CD4-positive, alpha-beta memory T cell (primary cell): ENCODE measurements at regions not wholly inside any gene's neighbourhood (a gene's known extent, or its start where the extent isn't known, plus 50 kb on each side); places are given as distances from the start of the nearest gene placed in this dataset.

Source experiments
- CTCF ChIA-PET: fragments of 350-600 bp; sonication (Branson Sonifier 250); formaldehyde crosslinking; loops from one replicate; lab custom pipeline; 2021; ENCODE audit warnings: inconsistent platforms; ENCODE audit not compliant: partially characterized antibody; lab: Charles Lee
- POLR2A ChIA-PET: fragments of 350-600 bp; sonication (Branson Sonifier 250); formaldehyde crosslinking; loops from one replicate; lab custom pipeline; 2021; ENCODE audit not compliant: partially characterized antibody; lab: Charles Lee
- DNase-seq, 5 donors: peaks; one replicate each; pipeline versions ENCODE4 v3.0.0 to v3.0.0-alpha.2; 2020 to 2022; ENCODE audit warnings: mixed read lengths in 1 of 5
- H3K27ac ChIP-seq: one replicate; pipeline ENCODE4 v1.7.0; 2013; ENCODE audit warnings: low read depth, low read length
- H3K27me3 ChIP-seq: 2 replicates; pipeline ENCODE4 v1.7.0; 2013; ENCODE audit warnings: mild to moderate bottlenecking, low read length, moderate library complexity; ENCODE audit not compliant: insufficient read depth
- H3K36me3 ChIP-seq: 2 replicates; pipeline ENCODE4 v1.7.0; 2013; ENCODE audit warnings: mild to moderate bottlenecking, low read length, moderate library complexity; ENCODE audit not compliant: insufficient read depth
- H3K4me1 ChIP-seq: 2 replicates; pipeline ENCODE4 v1.7.0; 2013; ENCODE audit warnings: mild to moderate bottlenecking, low read length, moderate library complexity; ENCODE audit not compliant: insufficient read depth
- H3K4me3 ChIP-seq, 2 donors: one replicate each; pipeline ENCODE4 v1.7.0; 2013; ENCODE audit warnings: low read length in 2 of 2, mild to moderate bottlenecking in 1 of 2
- H3K9me3 ChIP-seq, 2 donors: one replicate each; pipeline ENCODE4 v1.7.0; 2013; ENCODE audit warnings: low read length in 2 of 2, control low read depth in 1 of 2; ENCODE audit not compliant: control insufficient read depth in 1 of 2
- H3K27ac Mint-ChIP-seq, 7 donors: one replicate each; pipeline ENCODE4 v1.8.0; 2020 to 2021; ENCODE audit warnings: mixed read lengths in 7 of 7, mild to moderate bottlenecking in 6 of 7, inconsistent platforms in 3 of 7, moderate library complexity in 3 of 7
- H3K27me3 Mint-ChIP-seq, 2 donors: one replicate each; pipeline ENCODE4 v1.8.0; 2020 to 2021; ENCODE audit warnings: mixed read lengths in 2 of 2
- H3K36me3 Mint-ChIP-seq, 2 donors: one replicate each; pipeline ENCODE4 v1.8.0; 2020 to 2021; ENCODE audit warnings: mixed read lengths in 2 of 2, inconsistent platforms in 1 of 2, mild to moderate bottlenecking in 1 of 2
- H3K4me1 Mint-ChIP-seq, 4 donors: one replicate each; pipeline ENCODE4 v1.8.0; 2020 to 2021; ENCODE audit warnings: mixed read lengths in 4 of 4, mild to moderate bottlenecking in 1 of 4
- H3K4me3 Mint-ChIP-seq, 8 donors: one replicate each; pipeline ENCODE4 v1.8.0; 2020 to 2021; ENCODE audit warnings: mixed read lengths in 8 of 8, mild to moderate bottlenecking in 7 of 8, moderate library complexity in 6 of 8, inconsistent platforms in 3 of 8
- H3K9me3 Mint-ChIP-seq, 8 donors: one replicate each; pipeline ENCODE4 v1.8.0; 2020 to 2021; ENCODE audit warnings: mixed read lengths in 8 of 8, mild to moderate bottlenecking in 5 of 8, inconsistent platforms in 3 of 8, moderate library complexity in 1 of 8
- intact Hi-C: fragments of 100-400 bp; cut with micrococcal nuclease; formaldehyde crosslinking; loops from one replicate; pipeline ENCODE4 v1.15.1; 2023

- POLR2A ChIA-PET, result no interaction called here
- H3K27me3 Mint-ChIP-seq, result no peaks in the 10 kb centered on the region
- CTCF ChIA-PET, result no interaction called here
- H3K36me3 Mint-ChIP-seq, result no peaks in the 10 kb centered on the region
- no peak overlapping the region for H3K27ac Mint-ChIP-seq
- no peak for DNase-seq
- peaks cover 4 to 27% (median 19%) of the 10 kb centered on the region in 8 donors for H3K9me3 Mint-ChIP-seq
- H3K4me1 ChIP-seq, result no peaks in the 10 kb centered on the region
- no peak overlapping the region for H3K4me3 ChIP-seq
- H3K4me1 Mint-ChIP-seq, result no peaks in the 10 kb centered on the region
- no peaks in the 10 kb centered on the region for H3K27me3 ChIP-seq
- H3K4me3 Mint-ChIP-seq, result no peak overlapping the region
- H3K9me3 ChIP-seq, result peaks cover 0 to 3% of the 10 kb centered on the region in 2 donors
- no peak overlapping the region for H3K27ac ChIP-seq
- no peaks in the 10 kb centered on the region for H3K36me3 ChIP-seq
- intact Hi-C loops, result no loop called here
Measured at GRCh38 chr9:106420511-106420944, 442.4 kb upstream of the ZNF462 start.

GRCh38 chr9:106421772-106422171 lies 441.2 kb upstream of the ZNF462 start:
- Histone ChIP-seq H3K27ac (no peak overlapping the region), H3K27me3 (no peaks in the 10 kb centered on the region), H3K4me3 (no peak overlapping the region), H3K4me1 (no peaks in the 10 kb centered on the region), H3K36me3 (no peaks in the 10 kb centered on the region), H3K9me3 (peaks cover 0 to 3% of the 10 kb centered on the region in 2 donors)
- Mint-ChIP-seq H3K9me3 (peaks cover 4 to 24% (median 16%) of the 10 kb centered on the region in 8 donors), H3K27me3 (no peaks in the 10 kb centered on the region), H3K36me3 (no peaks in the 10 kb centered on the region), H3K4me3 (no peak overlapping the region), H3K27ac (no peak overlapping the region), H3K4me1 (no peaks in the 10 kb centered on the region)
- POLR2A ChIA-PET, result no interaction called here
- CTCF ChIA-PET, result no interaction called here
- intact Hi-C loops, result no loop called here
- no peak for DNase-seq

DNA sequence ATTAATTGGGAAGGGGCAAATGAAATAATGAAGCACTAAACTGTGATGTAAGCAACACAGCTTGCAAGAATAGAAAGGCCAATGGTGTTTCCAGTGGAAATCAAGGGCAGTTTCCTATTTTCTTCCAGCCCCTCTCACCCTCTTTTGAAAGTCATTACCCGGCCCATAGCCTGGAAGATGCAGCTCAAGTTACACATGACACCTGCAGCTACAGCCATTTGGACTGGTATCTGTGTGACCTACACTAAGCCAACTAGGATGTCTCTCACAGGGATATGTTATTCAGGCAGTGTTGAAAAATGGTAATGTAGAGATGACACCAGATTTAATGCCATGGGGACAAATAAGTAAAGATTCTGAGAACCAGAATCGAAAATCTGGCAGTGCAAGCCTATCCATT lies 439.4 kb upstream of the ZNF462 start:
- Histone ChIP-seq H3K27ac (no peak overlapping the region), H3K9me3 (no peaks in the 10 kb centered on the region), H3K4me3 (no peak overlapping the region), H3K4me1 (no peaks in the 10 kb centered on the region), H3K36me3 (no peaks in the 10 kb centered on the region), H3K27me3 (no peaks in the 10 kb centered on the region)
- Mint-ChIP-seq H3K4me3 (no peak overlapping the region), H3K36me3 (no peaks in the 10 kb centered on the region), H3K27me3 (no peaks in the 10 kb centered on the region), H3K4me1 (no peaks in the 10 kb centered on the region), H3K9me3 (peaks cover 0 to 23% (median 12%) of the 10 kb centered on the region in 8 donors), H3K27ac (no peak overlapping the region)
- no peak for DNase-seq
- intact Hi-C loops, result no loop called here
- ChIA-PET POLR2A (no interaction called here), CTCF (no interaction called here)

DNA sequence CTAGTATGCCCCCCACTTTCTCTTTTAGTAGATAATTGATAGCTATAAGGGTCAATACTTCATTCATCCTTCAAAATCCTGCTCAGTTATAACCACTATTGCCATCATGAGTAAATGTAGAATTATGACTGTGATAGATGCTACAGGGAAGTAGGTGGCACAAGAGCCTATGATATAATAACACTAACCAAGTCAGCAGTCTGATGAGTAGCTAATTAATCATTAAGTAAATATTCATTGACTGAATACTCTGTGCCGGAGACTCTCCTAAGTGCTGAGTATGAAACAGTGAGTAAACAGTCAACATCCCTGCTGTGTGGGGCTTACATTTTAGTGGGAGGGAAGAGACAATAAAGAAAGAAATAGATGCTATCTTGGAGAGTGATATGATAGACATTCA lies 430.3 kb upstream of the ZNF462 start:
- Mint-ChIP-seq H3K4me3 (no peak overlapping the region), H3K27ac (no peak overlapping the region), H3K9me3 (peaks cover 4 to 21% (median 11%) of the 10 kb centered on the region in 8 donors), H3K4me1 (no peaks in the 10 kb centered on the region), H3K27me3 (no peaks in the 10 kb centered on the region), H3K36me3 (no peaks in the 10 kb centered on the region)
- Histone ChIP-seq H3K4me3 (no peak overlapping the region), H3K36me3 (no peaks in the 10 kb centered on the region), H3K9me3 (no peaks in the 10 kb centered on the region), H3K27ac (no peak overlapping the region), H3K4me1 (no peaks in the 10 kb centered on the region), H3K27me3 (no peaks in the 10 kb centered on the region)
- CTCF ChIA-PET, result no interaction called here
- intact Hi-C loops, result no loop called here
- POLR2A ChIA-PET, result no interaction called here
- no peak for DNase-seq

DNA sequence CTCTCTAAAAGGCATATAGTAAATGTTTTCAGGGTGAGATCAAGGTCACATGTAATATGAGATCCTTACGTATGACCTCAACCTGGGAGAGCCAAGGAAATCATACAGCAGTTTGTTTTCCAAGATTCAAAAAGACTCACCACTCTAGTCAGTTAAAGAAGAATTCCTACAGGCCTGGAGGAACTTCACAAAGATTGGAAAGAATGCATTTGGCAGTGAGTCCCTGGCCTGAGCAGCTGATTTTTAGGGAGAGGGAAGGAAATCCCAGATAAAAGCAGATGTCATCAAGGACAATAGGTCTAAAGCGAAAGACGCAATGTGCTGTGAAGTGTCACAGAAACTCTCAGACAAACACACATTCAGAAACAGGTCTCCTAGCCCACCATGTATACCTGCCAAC lies 424.0 kb upstream of the ZNF462 start:
- Mint-ChIP-seq H3K9me3 (peaks cover 0 to 29% (median 16%) of the 10 kb centered on the region in 8 donors), H3K27ac (no peak overlapping the region), H3K4me1 (no peaks in the 10 kb centered on the region), H3K36me3 (no peaks in the 10 kb centered on the region), H3K4me3 (no peak overlapping the region), H3K27me3 (no peaks in the 10 kb centered on the region)
- H3K4me3 ChIP-seq, result no peak overlapping the region
- no peak overlapping the region for H3K27ac ChIP-seq
- ChIA-PET POLR2A (no interaction called here), CTCF (no interaction called here)
- no peak for DNase-seq
- H3K9me3 ChIP-seq, result no peaks in the 10 kb centered on the region
- H3K27me3 ChIP-seq, result no peaks in the 10 kb centered on the region
- no peaks in the 10 kb centered on the region for H3K36me3 ChIP-seq
- intact Hi-C loops, result no loop called here
- no peaks in the 10 kb centered on the region for H3K4me1 ChIP-seq

DNA sequence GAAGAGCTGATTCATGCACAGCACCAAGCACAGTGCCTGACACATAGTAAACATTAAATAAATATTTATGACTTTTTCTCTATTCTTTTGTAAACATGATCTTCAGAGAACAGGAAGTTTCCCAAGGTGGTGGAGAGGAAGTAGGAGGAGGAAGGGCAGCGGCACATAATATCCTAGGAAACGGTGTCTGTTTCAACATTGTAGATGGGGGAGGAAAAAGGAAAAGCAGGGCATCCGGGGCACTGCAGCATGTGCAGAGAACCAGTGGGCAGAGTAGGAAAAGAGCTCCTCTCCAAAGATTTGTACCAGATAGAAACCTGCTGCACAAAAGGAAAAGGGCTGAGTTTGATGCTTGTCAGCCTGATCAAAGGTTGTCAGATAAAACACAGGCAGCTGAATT lies 421.7 kb upstream of the ZNF462 start:
- peak overlapping the region in 1 of 8 donors; percentile 31 for H3K4me3 Mint-ChIP-seq
- H3K36me3 ChIP-seq, result no peaks in the 10 kb centered on the region
- H3K27ac Mint-ChIP-seq, result no peak overlapping the region
- DNase-seq, result no peak
- no peaks in the 10 kb centered on the region for H3K36me3 Mint-ChIP-seq
- no peak overlapping the region for H3K27ac ChIP-seq
- ChIA-PET CTCF (no interaction called here), POLR2A (no interaction called here)
- no peaks in the 10 kb centered on the region for H3K4me1 Mint-ChIP-seq
- H3K27me3 Mint-ChIP-seq, result no peaks in the 10 kb centered on the region
- H3K4me1 ChIP-seq, result no peaks in the 10 kb centered on the region
- peaks cover 0 to 29% (median 14%) of the 10 kb centered on the region in 8 donors for H3K9me3 Mint-ChIP-seq
- H3K27me3 ChIP-seq, result no peaks in the 10 kb centered on the region
- H3K4me3 ChIP-seq, result no peak overlapping the region
- intact Hi-C loops, result no loop called here
- H3K9me3 ChIP-seq, result no peaks in the 10 kb centered on the region

DNA sequence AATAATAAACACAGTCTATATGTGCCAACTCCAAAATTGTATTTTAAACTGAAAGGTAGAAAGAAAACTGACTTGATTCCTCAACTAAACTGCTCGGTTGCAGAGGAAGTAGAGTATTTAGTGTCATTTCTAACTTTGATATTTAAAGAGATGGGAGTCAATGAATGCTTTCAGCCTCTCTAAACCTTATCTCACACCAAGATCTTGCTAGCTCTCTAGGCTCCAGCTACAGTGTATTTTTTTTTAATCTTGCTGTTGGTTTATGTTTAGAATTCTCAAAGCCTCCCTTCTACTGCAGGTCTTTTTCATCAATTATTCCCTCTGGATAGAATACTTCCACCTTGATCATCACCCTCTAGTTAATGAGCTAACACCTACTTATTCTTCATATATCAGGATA lies 419.4 kb upstream of the ZNF462 start:
- Mint-ChIP-seq H3K27me3 (no peaks in the 10 kb centered on the region), H3K36me3 (no peaks in the 10 kb centered on the region), H3K4me3 (no peak overlapping the region), H3K4me1 (no peaks in the 10 kb centered on the region), H3K9me3 (peaks cover 0 to 28% (median 17%) of the 10 kb centered on the region in 8 donors), H3K27ac (no peak overlapping the region)
- no peak overlapping the region for H3K4me3 ChIP-seq
- POLR2A ChIA-PET, result no interaction called here
- intact Hi-C loops, result no loop called here
- no peak for DNase-seq
- no peaks in the 10 kb centered on the region for H3K4me1 ChIP-seq
- H3K27me3 ChIP-seq, result no peaks in the 10 kb centered on the region
- CTCF ChIA-PET, result no interaction called here
- H3K9me3 ChIP-seq, result no peaks in the 10 kb centered on the region
- no peak overlapping the region for H3K27ac ChIP-seq
- H3K36me3 ChIP-seq, result no peaks in the 10 kb centered on the region

- no peak overlapping the region for H3K4me3 ChIP-seq
- no peaks in the 10 kb centered on the region for H3K36me3 ChIP-seq
- no peaks in the 10 kb centered on the region for H3K4me1 ChIP-seq
- intact Hi-C loops, result no loop called here
- H3K4me3 Mint-ChIP-seq, result no peak overlapping the region
- peaks cover 2 to 20% (median 11%) of the 10 kb centered on the region in 8 donors for H3K9me3 Mint-ChIP-seq
- CTCF ChIA-PET, result no interaction called here
- no peaks in the 10 kb centered on the region for H3K36me3 Mint-ChIP-seq
- POLR2A ChIA-PET, result no interaction called here
- H3K9me3 ChIP-seq, result no peaks in the 10 kb centered on the region
- no peaks in the 10 kb centered on the region for H3K27me3 ChIP-seq
- DNase-seq, result no peak
- no peak overlapping the region for H3K27ac Mint-ChIP-seq
- no peaks in the 10 kb centered on the region for H3K4me1 Mint-ChIP-seq
- no peak overlapping the region for H3K27ac ChIP-seq
- no peaks in the 10 kb centered on the region for H3K27me3 Mint-ChIP-seq
Measured at GRCh38 chr9:106445107-106445506, 417.9 kb upstream of the ZNF462 start.
